ENCODE measurements at regions not wholly inside any gene's neighbourhood (a gene's known extent, or its start where the extent isn't known, plus 50 kb on each side); places are given as distances from the start of the nearest gene placed in this dataset.

- ChIA-PET POLR2A (no interaction called here), CTCF (interaction anchor here (0.6 kb wide), 1 partner anchor 74 kb away, joined by 3 read pairs; no protein-coding TSS in a partner anchor)
- intact Hi-C loops (cut with micrococcal nuclease; ENCODE audit: unreplicated experiment) (no loop called here), in situ Hi-C loops (cut with HindIII; ENCODE audit: low pct_unique_long_range_greater_than_20kb, low sequenced_read_pairs) (no loop called here)
- no peaks in the 10 kb centered on the region for H3K27me3 ChIP-seq (ENCODE audit: control insufficient read depth, insufficient read depth, low read length)
- H3K27ac ChIP-seq (ENCODE audit: low read length), result no peak overlapping the region
- DNase-seq (ENCODE audit: low read depth, low spot score) (no peak), ATAC-seq (no peak)
- no peaks in the 10 kb centered on the region for H3K9me3 ChIP-seq (ENCODE audit: control insufficient read depth, insufficient read depth, low read depth, low read length)
- no TSS peak for BruUV-seq (replicated peaks)
- H3K4me3 ChIP-seq (ENCODE audit: low read depth in 2 of 2, low read length in 2 of 2), result no peak overlapping the region
- TF ChIP-seq CTCF (IDR thresholded peaks at IDR 0.05), result no peak
- no peak for TF ChIP-seq REST (IDR thresholded peaks at IDR 0.05; ENCODE audit: insufficient read depth in 1 of 2, low read depth in 2 of 2, low read length in 1 of 2)
- TF ChIP-seq TCF7L2 (IDR thresholded peaks at IDR 0.05; ENCODE audit: low read depth, low read length), result no peak
- TF ChIP-seq POLR2AphosphoS5 (IDR thresholded peaks at IDR 0.05; ENCODE audit: low read depth, low read length), result no peak
- no peak for TF ChIP-seq SIN3A (IDR thresholded peaks at IDR 0.05; ENCODE audit: borderline replicate concordance, insufficient read depth, low read depth, low read length)
- H3K36me3 ChIP-seq (ENCODE audit: control insufficient read depth, insufficient read depth, low read length), result no peaks in the 10 kb centered on the region
- H3K4me1 ChIP-seq (ENCODE audit: control insufficient read depth, insufficient read depth, low read length), result no peaks in the 10 kb centered on the region
These were observed 262.4 kb upstream of the PSMD7 start for GRCh38 chr16:74034200-74034599.

GRCh38 chr16:74033441-74033995 lies 263.1 kb upstream of the PSMD7 start:
- ChIA-PET POLR2A (no interaction called here), CTCF (no interaction called here)
- in situ Hi-C loops (cut with HindIII; ENCODE audit: low pct_unique_long_range_greater_than_20kb, low sequenced_read_pairs), result no loop called here
- TF ChIP-seq TCF7L2 (IDR thresholded peaks at IDR 0.05; ENCODE audit: low read depth, low read length) (no peak), SIN3A (IDR thresholded peaks at IDR 0.05; ENCODE audit: borderline replicate concordance, insufficient read depth, low read depth, low read length) (no peak), POLR2AphosphoS5 (IDR thresholded peaks at IDR 0.05; ENCODE audit: low read depth, low read length) (no peak), CTCF (IDR thresholded peaks at IDR 0.05) (no peak), REST (IDR thresholded peaks at IDR 0.05; ENCODE audit: insufficient read depth in 1 of 2, low read depth in 2 of 2, low read length in 1 of 2) (no peak)
- H3K36me3 ChIP-seq (ENCODE audit: control insufficient read depth, insufficient read depth, low read length), result no peaks in the 10 kb centered on the region
- BruUV-seq (replicated peaks), result no TSS peak
- DNase-seq (ENCODE audit: low read depth, low spot score) (no peak), ATAC-seq (no peak)
- intact Hi-C loops (cut with micrococcal nuclease; ENCODE audit: unreplicated experiment), result no loop called here
- no peaks in the 10 kb centered on the region for H3K9me3 ChIP-seq (ENCODE audit: control insufficient read depth, insufficient read depth, low read depth, low read length)
- H3K4me1 ChIP-seq (ENCODE audit: control insufficient read depth, insufficient read depth, low read length), result no peaks in the 10 kb centered on the region
- H3K4me3 ChIP-seq (ENCODE audit: low read depth in 2 of 2, low read length in 2 of 2), result no peak overlapping the region
- H3K27ac ChIP-seq (ENCODE audit: low read length), result no peak overlapping the region
- H3K27me3 ChIP-seq (ENCODE audit: control insufficient read depth, insufficient read depth, low read length), result no peaks in the 10 kb centered on the region

Measured in Panc1 (cell line).